NCI-H146 treated with DMSO at 0.1 percent for 48 hours (cell line): ENCODE measurements at regions not wholly inside any gene's neighbourhood (a gene's known extent, or its start where the extent isn't known, plus 50 kb on each side); places are given as distances from the start of the nearest gene placed in this dataset.
"Not testable (repeated sequence)": the region's sequence is repeated elsewhere in the genome, so short reads cannot be mapped to it uniquely, and the experiment has no call there.

Source experiments
- DNase-seq: peaks from one replicate; lab custom pipeline; 2025; ENCODE audit not compliant: unreplicated experiment; lab: John Stamatoyannopoulos, UW

GRCh38 chr3:4140921-4141320, 162.2 kb upstream of the SETMAR start:
- no peak for DNase-seq

DNA sequence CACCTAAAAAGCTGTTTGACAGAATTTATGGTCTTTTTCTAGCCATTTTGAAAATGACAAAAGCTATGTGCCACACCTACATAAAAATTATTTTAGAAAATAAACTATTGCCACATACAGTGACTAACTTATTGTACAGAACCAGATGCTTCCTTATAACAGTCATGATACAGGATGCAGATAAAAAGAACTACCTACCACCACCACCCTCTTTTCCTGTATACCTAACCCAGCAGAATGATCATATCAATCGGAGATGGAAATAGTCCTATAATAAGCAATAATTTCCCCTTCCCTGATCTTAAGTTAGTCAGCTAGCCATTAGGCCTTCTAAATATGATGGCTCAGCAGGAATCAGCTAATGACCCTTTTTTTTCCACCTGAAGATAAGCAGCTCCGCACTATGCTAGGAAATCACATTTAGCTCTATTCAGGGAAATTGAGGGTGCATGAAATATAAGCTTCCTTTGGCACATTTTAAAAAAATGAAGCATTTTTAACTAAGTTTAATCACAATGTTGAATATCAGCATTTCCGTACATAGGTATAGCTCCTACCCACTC, 155.5 kb upstream of the SETMAR start:
- no peak for DNase-seq

DNA sequence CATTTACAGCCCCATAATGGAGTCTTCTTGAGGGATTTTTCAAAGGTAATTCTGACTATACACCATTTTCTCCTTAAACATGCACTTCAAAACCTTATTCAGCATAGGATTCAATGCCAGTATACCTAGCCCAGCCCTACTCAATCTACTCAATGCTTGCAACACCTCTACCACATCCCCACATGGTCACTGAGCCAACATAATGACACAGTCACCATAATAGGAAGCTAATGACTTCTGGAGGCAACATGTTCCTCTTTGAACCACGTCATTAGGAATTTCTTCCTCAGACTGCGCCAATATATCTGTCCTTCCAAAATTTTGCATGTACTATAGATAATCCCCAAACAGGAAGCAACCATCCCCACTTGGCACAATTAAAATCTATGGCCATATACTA, 153.9 kb upstream of the SETMAR start:
- no peak for DNase-seq

DNA sequence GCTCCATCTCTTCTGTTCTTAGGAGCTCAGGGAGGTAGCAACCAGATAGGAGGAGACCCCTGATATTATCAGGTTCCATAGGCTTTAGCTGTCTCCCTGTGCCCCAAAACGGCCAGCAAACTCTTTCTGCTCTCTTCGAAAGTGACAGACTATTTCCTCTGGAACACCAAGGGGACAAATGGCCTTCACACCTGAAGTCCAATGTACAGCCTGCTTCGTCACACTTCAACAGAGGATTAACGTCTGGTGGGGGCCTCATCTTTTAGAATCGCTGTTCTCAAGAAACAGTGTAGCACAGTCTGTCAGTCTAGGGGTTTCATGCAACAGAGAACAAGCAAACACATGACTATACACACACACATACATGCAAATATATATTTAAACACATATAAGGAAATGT, 152.4 kb upstream of the SETMAR start:
- DNase-seq = no peak

GRCh38 chr3:4151859-4152258, 151.3 kb upstream of the SETMAR start:
- no peak for DNase-seq

GRCh38 chr3:4153771-4154170, 149.4 kb upstream of the SETMAR start:
- DNase-seq = no peak

- no peak for DNase-seq
These were observed 144.8 kb upstream of the SETMAR start for GRCh38 chr3:4158329-4158728.

DNA sequence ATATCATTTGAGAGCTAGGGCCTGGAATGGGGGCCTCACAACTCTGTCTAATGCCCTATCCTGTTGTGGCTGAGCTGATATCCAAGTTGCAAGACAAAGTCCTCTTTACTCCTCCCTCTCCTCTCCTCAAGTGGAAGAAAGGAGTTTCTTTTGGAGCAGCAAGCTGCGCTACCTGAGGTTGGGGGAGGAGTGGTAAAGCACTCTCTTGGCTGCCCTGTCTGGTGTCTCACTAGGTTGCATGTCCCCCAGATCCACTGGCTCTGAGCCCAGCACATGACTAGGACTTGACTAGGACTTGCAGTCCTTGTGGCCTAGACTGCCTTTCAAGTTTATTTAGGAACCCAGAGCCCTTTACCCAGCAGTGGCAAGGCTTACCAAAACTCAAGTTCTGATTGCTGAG, 141.1 kb upstream of the SETMAR start:
- DNase-seq = no peak

GRCh38 chr3:4163011-4163410, 140.2 kb upstream of the SETMAR start:
- DNase-seq = no peak

DNA sequence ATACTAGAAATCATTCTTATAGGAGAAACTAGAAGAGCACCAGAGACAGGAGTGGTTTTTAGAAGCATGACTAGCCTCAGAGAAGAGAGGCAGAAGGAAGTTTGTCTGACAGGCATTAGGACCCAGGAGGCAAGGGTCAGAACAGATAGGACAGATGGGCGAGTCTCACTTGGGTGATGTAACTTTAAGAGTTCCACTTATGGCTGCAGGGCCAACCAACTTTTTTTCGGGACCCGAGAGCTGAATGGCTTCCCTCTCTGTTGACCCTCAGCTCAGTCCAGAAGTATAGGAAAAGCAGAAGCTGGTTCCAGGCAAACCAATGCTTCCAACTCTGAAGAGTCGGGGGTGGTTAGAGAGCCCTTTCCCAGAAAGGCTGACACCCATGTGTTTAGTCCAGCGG, 136.6 kb upstream of the SETMAR start:
- DNase-seq = no peak

DNA sequence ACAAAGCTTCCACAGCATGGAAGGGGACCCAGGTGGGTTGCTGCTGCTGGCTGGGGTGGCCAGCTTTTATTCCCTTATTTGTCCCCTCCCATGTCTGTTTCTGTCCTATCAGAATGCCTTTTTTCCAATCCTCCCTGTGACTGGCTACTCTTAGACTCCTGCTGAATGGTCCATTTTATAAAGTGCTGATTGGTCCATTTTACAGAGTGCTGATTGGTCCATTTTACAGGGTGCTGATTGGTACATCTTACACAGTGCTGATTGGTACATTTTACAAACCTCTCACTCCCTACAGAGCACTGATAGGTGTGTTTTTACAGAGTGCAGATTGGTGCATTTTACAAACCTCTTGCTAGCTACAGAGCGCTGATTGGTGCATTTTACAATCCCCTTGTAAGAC, 135.9 kb upstream of the SETMAR start:
- not testable (repeated sequence) for DNase-seq

DNA sequence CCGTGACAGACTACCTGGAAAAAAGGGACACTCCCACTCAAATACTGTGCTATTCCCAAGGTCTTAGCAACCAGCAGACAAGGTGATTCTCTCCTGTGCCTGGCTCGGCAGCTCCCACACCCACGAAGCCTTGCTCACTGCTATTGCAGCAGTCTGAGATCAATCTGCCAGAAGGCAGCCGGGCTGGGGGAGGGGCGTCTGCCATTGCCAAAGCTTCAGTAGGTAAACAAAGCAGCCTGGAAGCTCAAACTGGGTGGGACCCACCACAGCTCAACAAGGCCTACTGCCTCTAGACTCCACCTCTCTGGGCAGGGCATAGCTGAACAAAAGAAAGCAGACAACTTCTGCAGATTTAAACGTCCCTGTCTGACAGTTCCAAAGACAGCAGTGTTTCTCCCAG, 128.4 kb upstream of the SETMAR start:
- DNase-seq = no peak

- no peak for DNase-seq
These were observed 111.2 kb upstream of the SETMAR start for GRCh38 chr3:4191971-4192370.

DNA sequence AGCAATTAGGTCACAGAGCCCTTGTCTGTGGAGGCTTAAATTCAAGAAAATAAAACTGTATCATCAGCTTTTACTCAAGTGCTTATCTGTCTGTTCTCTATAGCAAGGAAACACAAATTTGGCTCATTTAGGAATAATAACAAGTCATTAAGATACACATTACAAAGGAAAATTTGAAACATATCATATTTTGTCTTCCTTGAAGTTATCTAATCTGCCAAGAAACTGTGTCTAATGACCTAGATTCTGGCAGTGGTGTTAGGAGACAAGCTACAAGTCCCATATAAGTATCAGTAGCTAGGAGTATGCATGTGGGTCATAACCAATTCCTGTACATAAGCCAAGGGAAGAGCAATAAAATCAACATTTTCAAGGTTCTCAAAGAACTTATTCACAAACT, 108.2 kb upstream of the SETMAR start:
- no peak for DNase-seq

DNA sequence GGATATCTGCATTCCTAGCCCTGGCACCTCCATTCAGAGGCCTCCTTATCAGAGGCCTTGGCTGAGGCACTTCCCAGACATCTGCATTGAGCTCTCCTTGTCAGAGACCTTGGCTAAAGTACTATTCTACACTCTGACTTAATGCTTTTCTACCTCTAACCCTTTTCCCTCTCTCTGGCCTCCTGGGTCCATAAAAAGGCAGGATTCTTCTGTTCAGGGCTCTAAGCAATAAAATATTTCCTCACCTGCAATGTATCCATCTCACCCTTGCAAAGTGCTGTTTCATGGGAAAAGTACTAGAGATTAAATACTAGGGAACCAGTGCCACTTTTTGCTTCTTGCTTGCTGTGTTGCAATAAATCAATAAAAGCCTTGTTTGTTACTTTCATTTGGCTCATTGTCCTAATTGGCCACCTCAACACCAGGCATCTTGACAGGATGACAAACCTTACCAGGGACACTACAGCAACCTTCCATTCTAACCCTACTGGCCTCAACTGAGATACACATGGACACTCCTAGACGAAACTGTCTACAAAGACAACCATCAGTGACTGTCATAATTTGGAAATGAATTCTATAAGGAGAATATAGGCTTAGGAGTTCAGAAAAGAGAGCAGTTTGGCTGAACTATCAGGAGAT, 106.5 kb upstream of the SETMAR start:
- DNase-seq = no peak

- DNase-seq = no peak
These were observed 105.5 kb upstream of the SETMAR start for GRCh38 chr3:4197670-4198069.

DNA sequence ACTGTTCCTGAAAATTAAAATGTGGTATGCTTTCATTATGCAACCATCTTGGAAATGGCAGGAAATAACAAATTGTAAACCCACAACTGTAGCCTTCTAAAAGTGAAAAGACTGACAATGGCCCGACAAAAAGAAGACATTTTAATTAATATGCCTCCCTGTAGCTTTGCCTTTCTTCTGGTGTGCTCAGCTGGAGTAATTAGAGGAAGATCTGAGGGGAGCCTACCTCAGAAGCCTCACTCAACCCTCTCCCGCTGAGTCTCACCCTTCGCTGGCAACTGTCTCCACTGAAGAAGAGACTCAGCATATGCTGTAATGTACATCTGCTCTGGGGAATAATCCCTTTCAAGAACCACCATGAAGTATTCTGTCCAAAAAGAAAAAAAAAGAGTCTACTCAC, 104.7 kb upstream of the SETMAR start:
- DNase-seq = no peak

- not testable (repeated sequence) for DNase-seq
These were observed 98.4 kb upstream of the SETMAR start for GRCh38 chr3:4204776-4205175.

DNA sequence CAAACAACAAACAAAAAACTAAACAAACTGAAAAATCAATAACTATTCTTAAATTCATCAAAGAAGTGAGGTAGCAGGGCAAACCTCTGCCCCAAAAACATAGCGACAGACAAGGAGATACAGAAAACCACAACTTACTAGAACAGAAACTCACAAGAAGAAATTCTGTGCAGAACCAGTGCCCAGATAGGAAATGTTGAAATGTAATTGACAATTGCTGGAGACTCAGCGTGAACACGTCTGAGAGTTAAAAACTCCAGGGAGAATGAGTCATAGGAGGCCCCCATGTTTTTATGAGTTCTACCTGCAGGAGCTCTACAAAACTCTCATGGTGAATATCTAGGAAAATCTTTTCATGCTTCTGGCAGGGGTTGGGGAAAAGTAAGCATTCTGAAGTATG, 95.5 kb upstream of the SETMAR start:
- no peak for DNase-seq

DNA sequence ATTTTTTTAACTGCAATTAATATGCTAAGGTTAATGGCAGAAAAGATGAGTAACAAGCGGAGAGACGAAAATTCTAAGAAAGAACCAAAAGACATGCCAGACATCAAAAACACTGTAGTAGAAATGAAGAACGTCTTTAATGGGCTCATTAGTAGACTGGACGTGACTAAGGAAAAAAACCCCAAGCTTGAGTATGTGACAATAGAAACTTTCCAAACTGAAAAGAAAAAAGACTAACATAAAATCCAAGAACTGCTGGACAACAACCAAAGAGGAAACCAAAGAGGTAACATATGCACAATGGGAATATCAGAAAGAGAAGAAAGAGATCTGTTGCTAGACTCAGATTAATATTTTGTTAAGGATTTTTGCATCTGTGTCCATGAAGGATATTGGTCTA, 94.6 kb upstream of the SETMAR start:
- no peak for DNase-seq

DNA sequence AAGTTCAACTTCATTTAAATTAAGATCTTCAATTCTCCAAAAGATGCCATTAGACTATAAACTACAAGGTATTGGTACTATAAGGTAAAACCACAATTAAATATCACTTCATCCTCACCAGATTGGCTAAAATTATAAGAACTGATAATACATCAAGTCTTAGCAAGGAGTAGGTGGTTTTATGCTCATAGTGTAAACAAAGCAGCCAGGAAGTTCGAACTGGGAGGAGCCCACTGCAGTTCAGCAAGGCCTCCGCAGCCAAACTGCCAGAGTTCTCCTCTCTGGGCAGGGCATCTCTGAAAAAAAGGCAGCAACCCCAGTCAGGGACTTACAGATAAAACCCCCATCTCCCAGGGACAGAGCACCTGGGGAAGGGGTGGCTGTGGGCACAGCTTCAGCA, 91.6 kb upstream of the SETMAR start:
- DNase-seq = no peak

- not testable (repeated sequence) for DNase-seq
These were observed 89.7 kb upstream of the SETMAR start for GRCh38 chr3:4213420-4213819.

GRCh38 chr3:4216974-4217373, 86.2 kb upstream of the SETMAR start:
- not testable (repeated sequence) for DNase-seq
